HG02798 (cell line): ENCODE measurements at regions not wholly inside any gene's neighbourhood (a gene's known extent, or its start where the extent isn't known, plus 50 kb on each side); places are given as distances from the start of the nearest gene placed in this dataset.
A peak's percentile ranks its signal among the peaks of the same experiment; 100 is the strongest.
"Not testable (repeated sequence)": the region's sequence is repeated elsewhere in the genome, so short reads cannot be mapped to it uniquely, and the experiment has no call there.

Experiments used
- ATAC-seq: cut with Tn5 transposase; IDR thresholded peaks from one replicate; pipeline ENCODE4 v1.9.1; 2021; ENCODE audit warnings: mild to moderate bottlenecking; ENCODE audit not compliant: unreplicated experiment, poor library complexity

- ATAC-seq, result no peak
Observed at GRCh38 chr4:58871509-58871908, 1761.3 kb upstream of the IGFBP7 start.

DNA sequence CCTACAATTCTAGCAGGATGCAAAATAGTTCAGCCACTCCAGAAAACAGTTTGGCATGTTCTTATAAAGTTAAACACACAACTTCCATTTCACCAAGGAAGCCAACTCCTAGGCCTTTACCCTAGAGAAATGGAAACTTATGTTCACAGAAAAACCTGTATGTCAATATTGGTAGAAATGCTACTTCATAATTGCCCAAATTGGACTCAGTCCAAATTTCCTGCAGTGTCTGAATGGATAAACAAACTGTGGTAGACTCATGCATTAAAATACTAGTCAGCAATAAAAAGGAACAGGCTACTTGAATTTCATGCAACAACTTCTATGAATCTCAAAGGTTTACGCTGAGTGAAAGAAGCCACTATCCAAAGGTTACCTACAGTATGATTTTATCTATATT lies 1738.8 kb upstream of the IGFBP7 start:
- ATAC-seq, result no peak

- ATAC-seq, result no peak
Observed at GRCh38 chr4:58843455-58843854, 1733.3 kb upstream of the IGFBP7 start.

GRCh38 chr4:58833126-58833525 lies 1722.9 kb upstream of the IGFBP7 start:
- no peak for ATAC-seq

DNA sequence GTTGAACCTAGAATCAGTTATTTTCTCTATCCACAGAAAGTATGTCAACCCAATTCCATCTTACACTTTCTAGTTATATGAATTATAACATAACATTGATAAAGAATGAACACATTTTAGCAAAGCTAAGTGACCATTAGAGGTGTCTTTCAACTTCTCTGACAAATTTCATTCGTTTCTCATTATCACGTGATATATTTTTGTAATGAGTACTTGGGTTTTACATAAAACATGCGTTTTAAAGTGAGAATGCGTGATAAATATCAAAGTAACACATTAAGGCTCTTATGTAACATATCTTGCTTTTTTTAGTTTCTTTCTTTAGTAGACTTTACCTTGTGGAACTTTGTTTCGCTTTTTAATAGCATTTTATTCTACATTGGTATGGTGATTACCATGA lies 1715.1 kb upstream of the IGFBP7 start:
- no peak for ATAC-seq

DNA sequence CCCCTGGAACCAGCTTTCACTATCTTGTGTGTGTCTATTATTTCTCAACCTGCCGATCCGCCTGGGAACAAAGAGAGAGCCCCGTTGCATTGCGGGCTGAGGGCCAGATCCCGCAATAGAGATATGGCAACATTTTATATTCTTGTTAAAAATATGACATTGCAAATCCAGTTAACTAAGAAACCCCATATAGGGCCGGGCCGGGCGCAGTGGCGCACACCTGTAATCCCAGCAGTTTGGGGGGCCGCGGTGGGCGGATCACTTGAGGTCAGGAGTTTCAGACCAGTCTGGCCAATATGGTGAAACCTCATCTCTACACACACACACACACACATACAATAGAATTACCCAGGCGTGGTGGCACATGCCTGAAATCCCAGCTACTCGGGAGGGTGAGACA lies 1708.4 kb upstream of the IGFBP7 start:
- not testable (repeated sequence) for ATAC-seq

DNA sequence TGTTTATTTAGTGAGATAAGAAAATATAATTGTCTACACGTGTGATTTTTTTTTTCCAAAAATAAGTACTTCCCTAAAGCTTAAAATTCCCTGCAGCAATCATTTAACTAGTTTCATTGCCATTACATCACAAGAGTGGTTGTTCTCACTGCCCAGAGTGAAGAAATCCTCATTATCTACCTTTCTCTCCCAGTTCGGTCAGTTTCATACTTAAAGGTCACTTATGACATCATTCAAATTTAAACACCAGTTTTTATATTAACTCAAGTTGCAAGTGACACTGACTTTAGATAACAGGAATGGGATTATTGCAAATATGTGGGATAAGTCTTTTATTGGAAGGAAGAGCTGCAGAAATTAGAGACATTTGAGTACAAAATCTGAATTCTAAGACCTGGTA lies 1699.8 kb upstream of the IGFBP7 start:
- ATAC-seq, result no peak

GRCh38 chr4:58809366-58809765 lies 1699.2 kb upstream of the IGFBP7 start:
- no peak for ATAC-seq

- no peak for ATAC-seq
Observed at GRCh38 chr4:58808817-58809216, 1698.6 kb upstream of the IGFBP7 start.

DNA sequence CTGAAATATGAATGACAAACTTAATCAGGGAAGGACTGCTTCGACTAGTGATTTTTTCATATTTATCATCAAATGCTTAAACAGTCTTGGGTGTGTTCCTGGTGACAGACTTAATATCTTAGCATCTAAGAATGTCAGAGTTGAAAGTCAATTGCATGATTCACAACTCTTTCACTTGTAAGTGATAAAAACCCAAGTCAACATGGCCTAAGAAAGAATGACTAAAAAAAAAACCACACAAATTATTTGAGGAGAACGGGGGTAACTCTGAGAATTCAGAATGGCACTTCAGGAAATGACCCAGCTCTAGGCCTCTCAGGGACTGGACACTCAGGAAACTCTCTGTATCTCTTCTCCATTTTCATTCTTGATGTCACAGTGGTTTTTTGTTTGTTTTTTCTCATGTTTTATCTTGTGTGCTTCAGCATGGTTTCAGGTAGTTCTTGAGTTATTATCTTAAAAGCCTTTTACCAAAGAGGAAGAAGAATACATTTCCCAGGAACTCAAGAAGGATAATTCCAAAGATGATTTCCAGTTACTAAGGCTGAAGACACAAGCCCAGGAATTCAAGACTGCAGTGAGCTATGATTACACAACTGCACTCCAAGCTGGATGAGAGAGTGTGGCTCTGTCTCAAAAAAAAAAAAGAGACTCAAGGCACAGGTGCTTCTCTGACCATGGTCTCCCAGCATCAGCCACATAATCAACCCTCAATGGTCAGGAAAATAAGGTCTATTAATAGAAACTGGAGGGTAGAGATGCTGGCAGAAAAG lies 1697.8 kb upstream of the IGFBP7 start:
- no peak for ATAC-seq

GRCh38 chr4:58776627-58777026 lies 1666.4 kb upstream of the IGFBP7 start:
- no peak for ATAC-seq

- no peak for ATAC-seq
Observed at GRCh38 chr4:58767598-58767997, 1657.4 kb upstream of the IGFBP7 start.

- ATAC-seq, result no peak
Observed at GRCh38 chr4:58766763-58767162, 1656.6 kb upstream of the IGFBP7 start.

DNA sequence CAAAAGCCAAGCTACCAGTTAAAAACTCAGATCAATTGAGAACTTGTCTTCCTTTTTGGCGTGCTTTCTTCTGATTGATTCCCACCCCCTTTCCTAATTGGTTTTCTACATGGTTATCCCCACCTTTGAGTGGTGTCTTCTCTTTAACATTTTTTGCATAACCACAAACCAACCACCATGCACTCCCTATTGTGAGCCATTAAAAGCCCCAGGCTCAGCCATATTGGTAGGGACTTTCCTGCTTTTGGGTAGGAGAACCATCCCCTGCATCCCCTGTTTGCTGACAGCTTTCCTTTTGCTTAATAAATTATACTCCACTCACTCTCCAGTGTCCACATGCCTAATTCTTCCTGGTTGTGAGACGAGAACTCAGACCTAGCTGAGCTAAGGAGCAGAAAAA lies 1651.4 kb upstream of the IGFBP7 start:
- no peak for ATAC-seq

DNA sequence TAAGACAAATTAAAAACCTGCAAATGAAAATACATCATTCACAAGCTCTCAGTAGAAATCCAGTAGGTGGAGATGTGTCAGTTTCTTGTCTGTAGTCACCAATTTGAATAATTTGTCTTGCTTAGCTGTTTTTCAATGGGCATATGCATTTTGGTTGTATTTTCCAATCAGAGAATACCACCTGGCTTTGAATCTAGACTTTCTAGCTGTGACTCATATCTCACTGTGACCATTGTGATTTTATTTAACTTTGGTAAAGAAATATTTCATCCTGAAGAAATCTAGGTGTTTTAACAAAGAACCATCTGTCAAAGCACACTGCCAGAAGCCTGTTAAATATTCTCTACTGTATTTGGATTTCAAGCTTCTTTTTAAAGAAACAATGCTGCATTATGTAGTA lies 1650.6 kb upstream of the IGFBP7 start:
- ATAC-seq, result no peak

- no peak for ATAC-seq
Observed at GRCh38 chr4:58760100-58760499, 1649.9 kb upstream of the IGFBP7 start.

- ATAC-seq, result no peak
Observed at GRCh38 chr4:58749206-58749605, 1639.0 kb upstream of the IGFBP7 start.

DNA sequence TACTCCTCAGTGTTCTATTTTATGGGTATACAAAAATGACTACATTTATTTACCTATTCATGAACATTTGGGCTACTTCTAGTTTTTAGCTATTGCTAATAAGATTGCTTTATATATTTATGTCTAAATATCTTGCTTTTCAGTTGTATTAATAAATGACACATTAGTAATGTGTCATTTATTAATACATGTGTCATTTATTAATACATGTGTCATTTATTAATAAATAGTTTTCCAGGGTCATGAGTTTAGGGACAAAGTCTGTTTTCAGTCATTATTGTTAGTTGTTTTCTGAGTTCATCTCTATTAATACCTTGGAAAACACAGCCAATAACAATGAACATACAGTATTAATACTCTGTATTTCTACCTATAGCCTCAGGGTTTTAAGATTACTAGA lies 1630.7 kb upstream of the IGFBP7 start:
- no peak for ATAC-seq

DNA sequence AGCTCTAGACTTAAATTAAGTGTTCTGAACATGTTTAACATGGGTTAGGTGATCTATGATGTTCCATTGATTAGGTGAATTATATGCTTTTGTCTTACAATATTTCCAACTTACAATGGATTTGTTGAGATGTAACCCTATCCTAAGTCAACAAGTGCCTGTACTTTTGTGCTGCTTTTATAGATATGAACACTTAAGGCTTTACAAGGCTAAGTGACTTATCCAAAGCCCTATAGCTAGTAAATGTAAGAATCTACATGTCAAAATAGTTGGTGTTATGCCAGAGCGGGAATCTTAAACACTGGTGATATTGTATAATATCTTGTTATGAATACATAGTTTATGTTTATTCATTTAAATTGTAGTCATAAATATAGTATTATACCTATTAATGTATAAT lies 1629.1 kb upstream of the IGFBP7 start:
- no peak for ATAC-seq

GRCh38 chr4:58738375-58738774 lies 1628.2 kb upstream of the IGFBP7 start:
- ATAC-seq, result no peak

DNA sequence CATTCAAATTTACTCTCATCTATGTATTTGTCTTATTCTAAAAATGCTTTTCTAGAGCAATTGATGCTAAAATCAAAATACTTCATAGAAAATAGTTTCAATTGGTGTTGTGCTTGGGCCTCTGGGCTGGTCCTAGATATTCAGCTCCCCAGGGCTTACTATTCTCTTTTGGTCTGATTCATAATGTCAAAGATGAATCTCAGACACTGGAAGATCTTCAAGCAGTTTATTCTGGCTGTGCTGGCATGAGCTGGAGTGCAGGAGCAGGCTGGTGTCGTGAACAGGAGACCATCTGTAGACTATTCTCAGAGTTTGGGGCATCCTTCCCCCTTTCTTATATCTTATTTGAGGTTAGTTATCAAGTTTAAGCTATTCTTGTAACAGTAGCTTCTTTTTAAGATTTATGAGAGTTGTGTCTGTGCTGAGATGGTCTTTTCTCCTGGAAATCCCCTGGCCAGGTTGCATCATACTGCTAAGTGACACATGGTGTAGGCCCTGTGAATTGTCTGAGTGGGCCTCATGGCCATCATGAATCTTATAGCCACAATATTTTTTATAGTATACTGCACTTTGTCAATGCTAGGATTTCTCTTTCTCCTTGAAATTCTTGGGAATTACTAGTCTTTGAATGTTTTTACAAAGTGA lies 1624.0 kb upstream of the IGFBP7 start:
- ATAC-seq, result peak; percentile 49

GRCh38 chr4:58732973-58733372 lies 1622.8 kb upstream of the IGFBP7 start:
- ATAC-seq, result no peak
